Activated naive CD4-positive, alpha-beta T cell treated with anti-CD3 and anti-CD28 coated beads, Interleukin-2, amount 50 U/mL, for 72 hours (primary cell): ENCODE measurements at regions not wholly inside any gene's neighbourhood (a gene's known extent, or its start where the extent isn't known, plus 50 kb on each side); places are given as distances from the start of the nearest gene placed in this dataset.
"Not testable (repeated sequence)": the region's sequence is repeated elsewhere in the genome, so short reads cannot be mapped to it uniquely, and the experiment has no call there.

Experiments used
- ATAC-seq, 2 donors: fragments of 150-1000 bp; cut with Tn5 transposase; 2 replicates each; pipeline ENCODE4 v1.10.0; 2021; ENCODE audit warnings: mild to moderate bottlenecking in 2 of 2, moderate library complexity in 2 of 2
- DNase-seq, 2 donors: peaks; one replicate each; pipeline ENCODE4 v3.0.0; 2021 to 2022; ENCODE audit warnings: low spot score in 2 of 2
- H3K27ac Mint-ChIP-seq, 2 donors: one replicate each; pipeline ENCODE4 v1.8.0; 2022; ENCODE audit warnings: mild to moderate bottlenecking in 2 of 2, mixed read lengths in 2 of 2
- H3K36me3 Mint-ChIP-seq, 2 donors: one replicate each; pipeline ENCODE4 v1.8.0; 2022; ENCODE audit warnings: mixed read lengths in 2 of 2
- H3K9me3 Mint-ChIP-seq, 2 donors: one replicate each; pipeline ENCODE4 v1.8.0; 2022; ENCODE audit warnings: mixed read lengths in 2 of 2

- Mint-ChIP-seq H3K9me3 (no peaks in the 10 kb centered on the region), H3K27ac (no peak overlapping the region), H3K36me3 (no peaks in the 10 kb centered on the region)
- no peak for DNase-seq
- no peak for ATAC-seq
These were observed 118.0 kb upstream of the TACR1 start for GRCh38 chr2:75317316-75317715.

- no peaks in the 10 kb centered on the region for H3K9me3 Mint-ChIP-seq
- H3K36me3 Mint-ChIP-seq = no peaks in the 10 kb centered on the region
- H3K27ac Mint-ChIP-seq = no peak overlapping the region
- no peak for ATAC-seq
- DNase-seq = no peak
These were observed 116.1 kb upstream of the TACR1 start for GRCh38 chr2:75315436-75315835.

GRCh38 chr2:75311993-75312392, 112.7 kb upstream of the TACR1 start:
- Mint-ChIP-seq H3K36me3 (no peaks in the 10 kb centered on the region), H3K9me3 (no peaks in the 10 kb centered on the region), H3K27ac (no peak overlapping the region)
- ATAC-seq (no peak), DNase-seq (no peak)

- no peaks in the 10 kb centered on the region for H3K9me3 Mint-ChIP-seq
- H3K27ac Mint-ChIP-seq = no peak overlapping the region
- H3K36me3 Mint-ChIP-seq = no peaks in the 10 kb centered on the region
- ATAC-seq (no peak), DNase-seq (no peak)
These were observed 112.2 kb upstream of the TACR1 start for GRCh38 chr2:75311521-75311920.

- Mint-ChIP-seq H3K27ac (no peak overlapping the region), H3K36me3 (no peaks in the 10 kb centered on the region), H3K9me3 (no peaks in the 10 kb centered on the region)
- DNase-seq (no peak), ATAC-seq (no peak)
These were observed 111.6 kb upstream of the TACR1 start for GRCh38 chr2:75310876-75311275.

GRCh38 chr2:75309596-75310463, 110.5 kb upstream of the TACR1 start:
- Mint-ChIP-seq H3K36me3 (no peaks in the 10 kb centered on the region), H3K9me3 (no peaks in the 10 kb centered on the region), H3K27ac (no peak overlapping the region)
- ATAC-seq = no peak
- DNase-seq = no peak

GRCh38 chr2:75303227-75303626, 103.9 kb upstream of the TACR1 start:
- Mint-ChIP-seq H3K36me3 (peaks cover 0 to 14% of the 10 kb centered on the region in 2 donors), H3K27ac (no peak overlapping the region), H3K9me3 (peaks cover 0 to 11% of the 10 kb centered on the region in 2 donors)
- no peak for DNase-seq
- no peak for ATAC-seq

GRCh38 chr2:75294362-75294761, 95.0 kb upstream of the TACR1 start:
- H3K36me3 Mint-ChIP-seq = peaks cover 0 to 5% of the 10 kb centered on the region in 2 donors
- DNase-seq (no peak), ATAC-seq (no peak)
- H3K27ac Mint-ChIP-seq = no peak overlapping the region
- H3K9me3 Mint-ChIP-seq = peaks cover 3 to 5% of the 10 kb centered on the region in 2 donors

- no peak for DNase-seq
- peaks cover 0 to 5% of the 10 kb centered on the region in 2 donors for H3K36me3 Mint-ChIP-seq
- H3K27ac Mint-ChIP-seq = no peak overlapping the region
- H3K9me3 Mint-ChIP-seq = peaks cover 0 to 5% of the 10 kb centered on the region in 2 donors
- ATAC-seq = no peak
These were observed 93.5 kb upstream of the TACR1 start for GRCh38 chr2:75292826-75293225.

- DNase-seq = no peak
- ATAC-seq = no peak
- Mint-ChIP-seq H3K9me3 (peaks cover 0 to 10% of the 10 kb centered on the region in 2 donors), H3K36me3 (peaks cover 0 to 5% of the 10 kb centered on the region in 2 donors), H3K27ac (no peak overlapping the region)
These were observed 91.4 kb upstream of the TACR1 start for GRCh38 chr2:75290600-75291150.

GRCh38 chr2:75289771-75290170, 90.5 kb upstream of the TACR1 start:
- Mint-ChIP-seq H3K9me3 (peaks cover 0 to 10% of the 10 kb centered on the region in 2 donors), H3K27ac (no peak overlapping the region), H3K36me3 (peaks cover 0 to 5% of the 10 kb centered on the region in 2 donors)
- ATAC-seq (no peak), DNase-seq (no peak)

GRCh38 chr2:75289178-75289577, 89.9 kb upstream of the TACR1 start:
- H3K9me3 Mint-ChIP-seq = peaks cover 0 to 10% of the 10 kb centered on the region in 2 donors
- not testable (repeated sequence) for ATAC-seq, H3K36me3 Mint-ChIP-seq, H3K27ac Mint-ChIP-seq, DNase-seq

- Mint-ChIP-seq H3K9me3 (peaks cover 0 to 10% of the 10 kb centered on the region in 2 donors), H3K27ac (no peak overlapping the region), H3K36me3 (peaks cover 0 to 5% of the 10 kb centered on the region in 2 donors)
- DNase-seq (no peak), ATAC-seq (no peak)
These were observed 89.4 kb upstream of the TACR1 start for GRCh38 chr2:75288760-75289159.

GRCh38 chr2:75287624-75288316, 88.5 kb upstream of the TACR1 start:
- ATAC-seq (no peak), DNase-seq (no peak)
- Mint-ChIP-seq H3K9me3 (peaks cover 0 to 10% of the 10 kb centered on the region in 2 donors), H3K27ac (no peak overlapping the region), H3K36me3 (peaks cover 0 to 5% of the 10 kb centered on the region in 2 donors)

- DNase-seq (no peak), ATAC-seq (peak in 1 of 2 donors; percentile 31)
- Mint-ChIP-seq H3K36me3 (peaks cover 0 to 5% of the 10 kb centered on the region in 2 donors), H3K27ac (no peak overlapping the region), H3K9me3 (peaks cover 4 to 6% of the 10 kb centered on the region in 2 donors)
These were observed 85.0 kb upstream of the TACR1 start for GRCh38 chr2:75284345-75284744.

- Mint-ChIP-seq H3K9me3 (peaks cover 13 to 14% of the 10 kb centered on the region in 2 donors), H3K36me3 (peaks cover 0 to 38% of the 10 kb centered on the region in 2 donors), H3K27ac (no peak overlapping the region)
- no peak for ATAC-seq
- no peak for DNase-seq
These were observed 79.6 kb upstream of the TACR1 start for GRCh38 chr2:75278821-75279379.

- Mint-ChIP-seq H3K27ac (no peak overlapping the region), H3K36me3 (peaks cover 0 to 44% of the 10 kb centered on the region in 2 donors), H3K9me3 (peaks cover 16 to 18% of the 10 kb centered on the region in 2 donors)
- ATAC-seq (no peak), DNase-seq (no peak)
These were observed 79.0 kb upstream of the TACR1 start for GRCh38 chr2:75278314-75278713.
